ENCODE measurements at regions not wholly inside any gene's neighbourhood (a gene's known extent, or its start where the extent isn't known, plus 50 kb on each side); places are given as distances from the start of the nearest gene placed in this dataset.

DNA sequence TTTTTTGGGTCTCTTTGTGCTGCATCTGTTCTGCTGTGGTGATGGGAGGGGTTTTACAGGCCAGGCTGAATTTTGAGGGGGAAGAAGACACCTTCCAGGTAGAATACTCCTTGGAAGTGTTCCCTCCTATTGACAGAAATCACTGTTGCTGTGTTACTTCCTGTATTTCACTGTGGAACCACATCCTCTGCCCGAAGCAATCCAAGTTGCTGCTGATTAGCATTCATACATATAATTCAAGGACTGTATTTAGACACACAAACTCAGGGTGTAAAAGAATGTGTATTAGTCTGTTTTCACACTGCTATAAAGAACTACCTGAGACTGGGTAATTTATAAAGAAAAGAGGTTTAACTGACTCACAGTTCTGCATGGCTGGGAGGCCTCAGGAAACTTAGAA, 50.6 kb upstream of the TMEM244 start:
- CTCF ChIA-PET = no interaction called here
- TF ChIP-seq ARNT (IDR thresholded peaks at IDR 0.05) (no peak), FOXA1 (IDR thresholded peaks at IDR 0.05) (no peak), HDGF (IDR thresholded peaks at IDR 0.05; ENCODE audit: borderline replicate concordance) (no peak), SP1 (IDR thresholded peaks at IDR 0.05) (no peak), LEF1 (IDR thresholded peaks at IDR 0.05; ENCODE audit: borderline replicate concordance) (no peak), ZNF384 (IDR thresholded peaks at IDR 0.05) (no peak), TARDBP (IDR thresholded peaks at IDR 0.05) (no peak), SUZ12 (IDR thresholded peaks at IDR 0.05) (no peak), ELF4 (IDR thresholded peaks at IDR 0.05) (no peak), FOXM1 (IDR thresholded peaks at IDR 0.05; ENCODE audit: borderline replicate concordance) (no peak)
- TF ChIP-seq, protein P1, sequence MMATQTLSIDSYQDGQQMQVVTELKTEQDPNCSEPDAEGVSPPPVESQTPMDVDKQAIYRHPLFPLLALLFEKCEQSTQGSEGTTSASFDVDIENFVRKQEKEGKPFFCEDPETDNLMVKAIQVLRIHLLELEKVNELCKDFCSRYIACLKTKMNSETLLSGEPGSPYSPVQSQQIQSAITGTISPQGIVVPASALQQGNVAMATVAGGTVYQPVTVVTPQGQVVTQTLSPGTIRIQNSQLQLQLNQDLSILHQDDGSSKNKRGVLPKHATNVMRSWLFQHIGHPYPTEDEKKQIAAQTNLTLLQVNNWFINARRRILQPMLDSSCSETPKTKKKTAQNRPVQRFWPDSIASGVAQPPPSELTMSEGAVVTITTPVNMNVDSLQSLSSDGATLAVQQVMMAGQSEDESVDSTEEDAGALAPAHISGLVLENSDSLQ (IDR thresholded peaks at IDR 0.05) = no peak
- DNase-seq (ENCODE audit: extremely low spot score) = no peak
- POLR2A ChIA-PET = no interaction called here
